Activated CD4-positive, alpha-beta T cell treated with anti-CD3 and anti-CD28 coated beads, Interleukin-2, Interleukin-6, amounts not matched to agents 100 ng/mL and 50 ng/mL, durations not matched to agents 16 hours and 8 hours (primary cell): ENCODE measurements at regions not wholly inside any gene's neighbourhood (a gene's known extent, or its start where the extent isn't known, plus 50 kb on each side); places are given as distances from the start of the nearest gene placed in this dataset.
"Not testable (repeated sequence)": the region's sequence is repeated elsewhere in the genome, so short reads cannot be mapped to it uniquely, and the experiment has no call there.

Source experiments
- DNase-seq: peaks from one replicate; pipeline ENCODE4 v3.0.0-alpha.2; 2020

GRCh38 chr10:118463740-118464139 is 121.6 kb upstream of the FAM204A start:
- DNase-seq, result no peak

GRCh38 chr10:118462401-118462800 is 120.3 kb upstream of the FAM204A start:
- DNase-seq, result no peak

GRCh38 chr10:118459642-118460193 is 117.6 kb upstream of the FAM204A start:
- DNase-seq, result peak; percentile 64

- DNase-seq, result no peak
Measured at GRCh38 chr10:118458957-118459641, 117.0 kb upstream of the FAM204A start.

GRCh38 chr10:118457824-118458428 is 115.8 kb upstream of the FAM204A start:
- DNase-seq, result no peak

GRCh38 chr10:118455181-118455695 is 113.1 kb upstream of the FAM204A start:
- DNase-seq, result no peak

GRCh38 chr10:118454211-118454610 is 112.1 kb upstream of the FAM204A start:
- no peak for DNase-seq

- DNase-seq, result no peak
Measured at GRCh38 chr10:118452098-118452497, 110.0 kb upstream of the FAM204A start.

- no peak for DNase-seq
Measured at GRCh38 chr10:118449521-118449920, 107.4 kb upstream of the FAM204A start.

GRCh38 chr10:118448744-118449143 is 106.6 kb upstream of the FAM204A start:
- DNase-seq, result no peak

GRCh38 chr10:118447478-118448270 is 105.5 kb upstream of the FAM204A start:
- DNase-seq, result no peak

- no peak for DNase-seq
Measured at GRCh38 chr10:118445535-118445934, 103.4 kb upstream of the FAM204A start.

- DNase-seq, result no peak
Measured at GRCh38 chr10:118444069-118444468, 101.9 kb upstream of the FAM204A start.

GRCh38 chr10:118442032-118442431 is 99.9 kb upstream of the FAM204A start:
- no peak for DNase-seq

GRCh38 chr10:118439824-118440223 is 97.7 kb upstream of the FAM204A start:
- DNase-seq, result no peak

GRCh38 chr10:118436742-118437141 is 94.6 kb upstream of the FAM204A start:
- DNase-seq, result no peak

GRCh38 chr10:118430190-118430589 is 88.1 kb upstream of the FAM204A start:
- DNase-seq, result no peak

GRCh38 chr10:118423800-118424442 is 81.8 kb upstream of the FAM204A start:
- peak; percentile 79 for DNase-seq

- DNase-seq, result no peak
Measured at GRCh38 chr10:118422241-118422640, 80.1 kb upstream of the FAM204A start.

GRCh38 chr10:118420049-118420448 is 77.9 kb upstream of the FAM204A start:
- not testable (repeated sequence) for DNase-seq

- no peak for DNase-seq
Measured at GRCh38 chr10:118412932-118413331, 70.8 kb upstream of the FAM204A start.

GRCh38 chr10:118412132-118412760 is 70.1 kb upstream of the FAM204A start:
- DNase-seq, result no peak
